Activated naive CD8-positive, alpha-beta T cell treated with anti-CD3 and anti-CD28 coated beads, Interleukin-2, amount 10 ng/mL, durations not matched to agents 7 days and 5 days (primary cell): ENCODE measurements at regions not wholly inside any gene's neighbourhood (a gene's known extent, or its start where the extent isn't known, plus 50 kb on each side); places are given as distances from the start of the nearest gene placed in this dataset.
"Not testable (repeated sequence)": the region's sequence is repeated elsewhere in the genome, so short reads cannot be mapped to it uniquely, and the experiment has no call there.

Source experiments
- ATAC-seq: fragments of 150-1000 bp; cut with Tn5 transposase; one replicate; pipeline ENCODE4 v1.10.0; 2021; ENCODE audit warnings: low read depth, moderate library complexity
- POLR2A ChIA-PET: fragments of 350-600 bp; sonication (Branson Sonifier 250); formaldehyde crosslinking; loops from one replicate; lab custom pipeline; 2021; ENCODE audit warnings: antibody characterized with exemption; lab: Charles Lee
- DNase-seq: peaks from one replicate; pipeline ENCODE4 v3.0.0; 2021
- H3K27ac Mint-ChIP-seq: one replicate; pipeline ENCODE4 v1.8.0; 2022; ENCODE audit warnings: mild to moderate bottlenecking, mixed read lengths
- H3K27me3 Mint-ChIP-seq: one replicate; pipeline ENCODE4 v1.8.0; 2022; ENCODE audit warnings: mild to moderate bottlenecking, moderate library complexity, mixed read lengths
- H3K36me3 Mint-ChIP-seq: one replicate; pipeline ENCODE4 v1.8.0; 2021; ENCODE audit warnings: mild to moderate bottlenecking, mixed read lengths
- H3K4me1 Mint-ChIP-seq: one replicate; pipeline ENCODE4 v1.8.0; 2021; ENCODE audit warnings: mixed read lengths
- H3K4me3 Mint-ChIP-seq: one replicate; pipeline ENCODE4 v1.8.0; 2022; ENCODE audit warnings: mild to moderate bottlenecking, moderate library complexity, mixed read lengths
- H3K9me3 Mint-ChIP-seq: one replicate; pipeline ENCODE4 v1.8.0; 2021; ENCODE audit warnings: mixed read lengths

DNA sequence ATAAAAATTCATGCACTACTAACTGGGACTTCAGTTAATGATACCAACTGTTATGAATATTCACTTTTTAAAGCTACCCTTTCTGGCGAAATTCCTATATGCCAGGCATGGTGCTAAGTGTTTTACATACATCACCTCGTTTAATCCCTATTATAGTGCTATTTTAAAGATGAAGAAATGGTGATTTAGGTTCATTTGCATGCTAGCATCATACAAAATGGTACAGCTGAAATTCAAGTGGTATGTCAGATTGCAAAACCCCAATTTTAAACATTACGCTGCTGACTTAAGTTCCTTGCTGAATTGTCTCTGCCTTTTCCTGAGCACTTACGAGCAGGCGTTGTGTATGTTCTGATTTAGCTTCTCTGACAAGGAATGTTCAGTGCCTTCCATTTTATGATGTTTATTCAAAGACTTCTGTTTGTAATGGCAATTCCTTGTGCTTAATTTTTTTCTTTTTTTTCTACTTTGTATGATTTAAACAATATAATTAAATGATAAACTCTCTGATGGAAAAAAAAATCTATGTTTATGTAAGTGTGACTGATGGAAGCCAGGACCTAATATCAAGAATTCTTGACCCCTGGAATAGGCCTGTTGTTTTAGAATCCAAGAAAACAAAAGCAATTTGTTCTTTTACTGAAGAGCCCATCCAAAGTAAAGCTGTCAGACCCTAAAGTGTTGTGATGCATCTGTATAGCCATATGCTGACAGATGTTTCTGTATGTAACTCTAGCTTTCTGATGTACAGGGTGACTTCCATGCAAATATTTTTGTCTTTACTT, 148.1 kb downstream of the PCDH7 start:
- ATAC-seq (no peak), DNase-seq (no peak)
- no peaks in the 10 kb centered on the region for H3K4me1 Mint-ChIP-seq
- no peaks in the 10 kb centered on the region for H3K36me3 Mint-ChIP-seq
- H3K4me3 Mint-ChIP-seq, result no peak overlapping the region
- H3K9me3 Mint-ChIP-seq, result peaks cover 2% of the 10 kb centered on the region
- no peaks in the 10 kb centered on the region for H3K27me3 Mint-ChIP-seq
- POLR2A ChIA-PET, result no interaction called here
- no peak overlapping the region for H3K27ac Mint-ChIP-seq

- DNase-seq, H3K4me3 Mint-ChIP-seq, POLR2A ChIA-PET, ATAC-seq, H3K27me3 Mint-ChIP-seq, H3K4me1 Mint-ChIP-seq, H3K36me3 Mint-ChIP-seq, H3K9me3 Mint-ChIP-seq, H3K27ac Mint-ChIP-seq: not testable (repeated sequence)
These were observed 149.2 kb downstream of the PCDH7 start for GRCh38 chr4:30869387-30869786.

DNA sequence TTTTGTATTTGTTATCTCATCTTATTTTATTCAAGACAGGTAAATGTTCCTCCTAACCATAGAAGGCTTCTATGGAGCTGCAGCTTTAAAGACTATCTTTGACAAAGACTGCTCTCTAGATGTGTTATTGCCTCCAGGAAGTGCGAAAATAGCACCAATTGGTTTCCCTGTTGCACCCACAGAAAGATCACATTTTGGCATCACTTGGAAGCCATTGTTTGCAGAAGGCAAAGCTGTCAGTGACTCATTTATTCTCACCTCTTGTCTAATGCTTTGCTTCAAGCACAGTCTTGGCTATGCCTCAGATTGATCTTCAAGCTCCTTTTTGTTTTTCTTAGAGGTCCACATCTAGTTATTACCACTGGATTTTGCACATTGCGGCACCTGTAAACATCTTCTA, 150.3 kb downstream of the PCDH7 start:
- ATAC-seq (no peak), DNase-seq (no peak)
- H3K4me3 Mint-ChIP-seq, result no peak overlapping the region
- no peak overlapping the region for H3K27ac Mint-ChIP-seq
- H3K9me3 Mint-ChIP-seq, result peaks cover 2% of the 10 kb centered on the region
- no peaks in the 10 kb centered on the region for H3K27me3 Mint-ChIP-seq
- no peaks in the 10 kb centered on the region for H3K36me3 Mint-ChIP-seq
- no peaks in the 10 kb centered on the region for H3K4me1 Mint-ChIP-seq
- POLR2A ChIA-PET, result no interaction called here

- POLR2A ChIA-PET, result no interaction called here
- Mint-ChIP-seq H3K27me3 (no peaks in the 10 kb centered on the region), H3K9me3 (no peaks in the 10 kb centered on the region), H3K4me1 (no peaks in the 10 kb centered on the region), H3K27ac (no peak overlapping the region), H3K4me3 (no peak overlapping the region), H3K36me3 (no peaks in the 10 kb centered on the region)
- no peak for ATAC-seq
- DNase-seq, result no peak
These were observed 155.6 kb downstream of the PCDH7 start for GRCh38 chr4:30875658-30876269.

DNA sequence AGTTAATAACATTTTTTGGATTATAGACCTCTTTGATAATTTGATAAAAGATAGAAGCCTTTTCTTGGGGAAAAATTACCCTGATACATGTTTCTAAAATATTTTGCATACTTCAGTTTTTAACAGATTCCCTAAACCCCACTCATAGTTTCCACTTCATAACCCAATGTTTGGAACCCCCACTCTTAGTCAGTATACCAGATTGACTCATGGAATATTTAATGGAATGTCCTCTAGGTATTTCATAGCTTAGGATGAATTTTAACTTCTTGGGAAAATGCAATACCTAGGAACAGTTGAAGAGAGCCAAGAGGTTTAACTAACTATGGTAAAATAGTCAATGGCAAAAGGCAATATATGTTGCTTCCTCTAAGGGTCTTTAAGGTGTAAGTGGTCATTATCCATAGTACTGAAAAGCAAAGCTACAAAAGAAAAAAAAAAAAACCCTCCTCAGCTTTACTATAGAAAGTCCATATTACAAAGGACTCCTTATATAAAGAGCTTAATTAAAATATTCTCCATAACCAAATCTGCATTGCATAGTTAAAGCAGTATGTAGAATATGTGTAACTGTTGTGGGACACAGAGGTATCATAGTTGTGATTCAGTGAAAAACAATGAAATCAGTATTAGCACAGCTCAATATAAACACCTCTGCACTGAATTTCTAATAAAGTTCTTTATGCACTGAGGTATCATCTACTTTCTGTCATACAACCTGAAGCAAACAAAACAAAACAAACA, 159.9 kb downstream of the PCDH7 start:
- DNase-seq, result no peak
- H3K27ac Mint-ChIP-seq, result no peak overlapping the region
- H3K9me3 Mint-ChIP-seq, result no peaks in the 10 kb centered on the region
- H3K27me3 Mint-ChIP-seq, result no peaks in the 10 kb centered on the region
- H3K4me3 Mint-ChIP-seq, result no peak overlapping the region
- POLR2A ChIA-PET, result no interaction called here
- ATAC-seq, result no peak
- H3K4me1 Mint-ChIP-seq, result no peaks in the 10 kb centered on the region
- no peaks in the 10 kb centered on the region for H3K36me3 Mint-ChIP-seq

- Mint-ChIP-seq H3K27ac (no peak overlapping the region), H3K36me3 (no peaks in the 10 kb centered on the region), H3K4me1 (no peaks in the 10 kb centered on the region), H3K9me3 (no peaks in the 10 kb centered on the region), H3K27me3 (no peaks in the 10 kb centered on the region), H3K4me3 (no peak overlapping the region)
- no peak for ATAC-seq
- DNase-seq, result no peak
- POLR2A ChIA-PET, result no interaction called here
These were observed 161.8 kb downstream of the PCDH7 start for GRCh38 chr4:30881985-30882384.

GRCh38 chr4:30882443-30882842, 162.3 kb downstream of the PCDH7 start:
- Mint-ChIP-seq H3K36me3 (no peaks in the 10 kb centered on the region), H3K9me3 (no peaks in the 10 kb centered on the region), H3K4me1 (no peaks in the 10 kb centered on the region), H3K27ac (no peak overlapping the region), H3K4me3 (no peak overlapping the region), H3K27me3 (no peaks in the 10 kb centered on the region)
- DNase-seq, result no peak
- no peak for ATAC-seq
- POLR2A ChIA-PET, result no interaction called here

- no peaks in the 10 kb centered on the region for H3K27me3 Mint-ChIP-seq
- POLR2A ChIA-PET, result no interaction called here
- H3K4me3 Mint-ChIP-seq, result no peak overlapping the region
- H3K27ac Mint-ChIP-seq, result no peak overlapping the region
- H3K9me3 Mint-ChIP-seq, result no peaks in the 10 kb centered on the region
- no peaks in the 10 kb centered on the region for H3K4me1 Mint-ChIP-seq
- H3K36me3 Mint-ChIP-seq, result no peaks in the 10 kb centered on the region
- DNase-seq, result no peak
- ATAC-seq, result no peak
These were observed 163.0 kb downstream of the PCDH7 start for GRCh38 chr4:30882995-30883675.

DNA sequence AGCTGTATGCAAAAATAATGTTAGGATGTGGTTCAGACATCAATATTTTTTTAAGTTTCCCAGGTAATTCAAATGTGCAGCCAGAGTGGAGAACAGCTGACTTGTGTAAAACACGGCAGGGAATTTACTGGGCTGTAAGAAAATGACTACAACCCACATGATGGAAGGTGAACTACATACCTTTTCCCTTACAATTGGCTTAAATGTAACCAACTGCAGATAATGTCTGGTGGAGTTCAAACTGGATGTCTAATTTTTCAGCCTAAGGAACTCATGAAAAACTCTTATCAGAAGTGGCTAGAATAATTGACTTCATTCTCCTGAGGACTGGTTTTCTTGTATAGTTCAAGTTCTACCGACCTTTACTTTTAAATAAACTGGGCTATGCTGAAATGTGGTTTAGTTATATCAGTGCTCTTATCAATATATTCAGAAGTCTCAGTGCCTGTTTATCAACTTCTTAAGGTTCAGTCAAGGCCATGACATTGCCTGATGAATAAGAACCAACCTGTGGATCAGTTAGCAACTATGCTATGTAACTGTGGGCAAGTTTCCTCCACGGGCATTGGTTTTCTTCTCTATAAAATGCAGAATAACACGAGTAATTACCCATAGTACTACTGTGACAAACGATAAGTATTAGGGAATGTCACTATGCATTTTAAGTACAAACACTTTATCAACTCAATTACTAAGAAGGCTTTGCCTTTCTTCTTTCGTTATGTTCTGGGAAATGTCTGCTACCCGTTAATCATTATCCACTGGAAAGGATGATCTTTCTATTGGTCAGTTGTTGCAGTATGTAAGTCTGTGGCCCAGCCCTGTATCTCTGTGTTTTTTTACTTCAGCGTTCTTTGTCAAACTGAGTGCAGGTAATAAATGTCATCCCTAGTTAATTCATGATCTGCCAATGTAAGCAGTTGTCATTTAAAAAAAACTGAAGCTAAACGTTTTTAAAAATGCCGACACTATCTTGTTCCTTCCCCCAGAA, 181.6 kb downstream of the PCDH7 start:
- POLR2A ChIA-PET, result no interaction called here
- H3K4me3 Mint-ChIP-seq, result no peak overlapping the region
- no peak overlapping the region for H3K27ac Mint-ChIP-seq
- no peaks in the 10 kb centered on the region for H3K36me3 Mint-ChIP-seq
- H3K9me3 Mint-ChIP-seq, result peaks cover 1% of the 10 kb centered on the region
- no peak for DNase-seq
- ATAC-seq, result no peak
- no peaks in the 10 kb centered on the region for H3K27me3 Mint-ChIP-seq
- H3K4me1 Mint-ChIP-seq, result no peaks in the 10 kb centered on the region

DNA sequence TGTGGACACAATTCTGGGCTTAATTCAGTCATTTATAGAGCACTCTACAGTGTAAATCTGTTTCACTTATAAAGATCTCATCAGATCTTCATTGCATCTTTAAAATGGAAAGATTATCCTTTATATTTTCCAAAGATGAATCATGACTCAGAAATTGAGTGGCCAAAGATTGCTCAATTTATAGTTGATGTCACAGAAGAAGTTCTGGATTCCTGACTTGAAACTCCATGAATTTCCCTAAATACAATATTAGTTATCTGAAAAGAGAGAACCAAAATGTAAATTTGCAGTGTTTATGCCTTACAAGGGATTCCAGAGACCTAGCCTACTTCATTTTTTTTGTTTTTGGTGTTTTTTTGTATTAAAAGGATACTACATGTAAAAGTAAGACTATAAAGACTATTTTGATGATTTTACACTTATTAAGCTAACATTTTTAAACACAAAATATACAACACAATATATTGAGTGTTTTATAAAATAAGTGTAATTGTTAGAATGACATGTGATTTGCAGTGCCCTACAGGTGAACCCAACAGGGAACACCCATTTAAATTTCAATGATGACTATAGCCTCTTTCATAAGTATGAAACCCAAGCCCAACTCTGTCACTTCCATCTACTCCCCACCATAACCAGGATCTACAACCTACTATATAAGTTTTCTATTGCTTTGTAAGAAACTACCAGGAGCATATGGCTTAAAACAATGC, 183.5 kb downstream of the PCDH7 start:
- H3K4me3 Mint-ChIP-seq, result no peak overlapping the region
- no peak for ATAC-seq
- POLR2A ChIA-PET, result no interaction called here
- no peak overlapping the region for H3K27ac Mint-ChIP-seq
- no peak for DNase-seq
- H3K36me3 Mint-ChIP-seq, result no peaks in the 10 kb centered on the region
- peaks cover 1% of the 10 kb centered on the region for H3K9me3 Mint-ChIP-seq
- no peaks in the 10 kb centered on the region for H3K4me1 Mint-ChIP-seq
- H3K27me3 Mint-ChIP-seq, result no peaks in the 10 kb centered on the region

DNA sequence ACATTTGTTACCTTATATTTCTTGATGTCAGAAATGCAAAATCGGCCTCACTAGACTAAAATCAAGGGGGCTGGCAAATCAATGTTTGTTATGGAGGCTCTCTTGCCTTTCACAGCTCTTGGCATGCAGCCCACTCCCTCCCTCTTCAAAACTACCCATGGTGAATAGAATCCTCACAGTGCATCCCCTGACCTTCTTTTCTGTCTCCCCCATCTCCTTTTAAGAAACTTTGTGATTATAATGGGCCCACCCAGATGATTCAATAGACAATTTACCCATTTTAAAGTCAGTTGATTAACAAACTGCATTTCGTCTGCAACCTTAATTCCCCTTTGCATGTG, 184.0 kb downstream of the PCDH7 start:
- no peak overlapping the region for H3K27ac Mint-ChIP-seq
- H3K36me3 Mint-ChIP-seq, result no peaks in the 10 kb centered on the region
- H3K4me3 Mint-ChIP-seq, result no peak overlapping the region
- DNase-seq (no peak), ATAC-seq (no peak)
- no peaks in the 10 kb centered on the region for H3K27me3 Mint-ChIP-seq
- POLR2A ChIA-PET, result no interaction called here
- H3K4me1 Mint-ChIP-seq, result no peaks in the 10 kb centered on the region
- peaks cover 1% of the 10 kb centered on the region for H3K9me3 Mint-ChIP-seq

DNA sequence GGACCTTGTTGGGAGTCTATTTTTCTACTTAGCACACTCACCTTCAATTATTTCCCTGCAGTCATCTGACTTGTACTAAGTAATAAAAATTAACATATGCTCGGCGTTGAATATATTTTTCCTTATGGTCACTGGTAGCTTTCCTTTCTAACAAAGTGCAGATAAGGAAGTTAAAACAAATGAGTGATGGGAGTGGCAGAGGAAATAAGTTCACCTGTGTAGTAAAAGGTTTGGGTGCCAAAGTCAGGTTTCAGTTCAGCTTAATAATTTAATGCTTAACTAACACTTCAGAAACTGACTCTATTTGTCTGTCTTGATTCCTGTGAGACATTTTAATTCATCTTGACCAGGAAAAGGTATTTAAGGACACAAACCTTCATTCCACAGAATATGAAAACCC, 184.4 kb downstream of the PCDH7 start:
- H3K9me3 Mint-ChIP-seq, result peaks cover 1% of the 10 kb centered on the region
- POLR2A ChIA-PET, result no interaction called here

More for the DNA sequence above, 184.4 kb downstream of the PCDH7 start:
- no peaks in the 10 kb centered on the region for H3K36me3 Mint-ChIP-seq
- no peaks in the 10 kb centered on the region for H3K4me1 Mint-ChIP-seq
- DNase-seq (no peak), ATAC-seq (no peak)
- no peak overlapping the region for H3K4me3 Mint-ChIP-seq
- H3K27me3 Mint-ChIP-seq, result no peaks in the 10 kb centered on the region
- no peak overlapping the region for H3K27ac Mint-ChIP-seq
